ENCODE measurements at regions not wholly inside any gene's neighbourhood (a gene's known extent, or its start where the extent isn't known, plus 50 kb on each side); places are given as distances from the start of the nearest gene placed in this dataset.

GRCh38 chr5:98982880-98983279, 54.1 kb upstream of the CHD1 start:
- Histone ChIP-seq H2AFZ (ENCODE audit: low read length) (no peak overlapping the region), H3K18ac (ENCODE audit: insufficient read length, low read depth, low read length) (no peak overlapping the region), H3K4me2 (ENCODE audit: insufficient read depth, insufficient read length, low read length) (no peak overlapping the region), H3K79me1 (ENCODE audit: insufficient read depth, low read depth, low read length, poor library complexity, severe bottlenecking) (no peaks in the 10 kb centered on the region), H4K91ac (ENCODE audit: insufficient read length, low read depth, low read length) (no peak overlapping the region), H4K5ac (ENCODE audit: insufficient read length, low read depth, low read length) (no peak overlapping the region), H3K56ac (ENCODE audit: insufficient read length, low read depth, low read length) (no peak overlapping the region), H3K9ac (ENCODE audit: extremely low read depth, insufficient read length, low read length) (no peak overlapping the region), H3K4me1 (ENCODE audit: insufficient read depth, low read length) (no peaks in the 10 kb centered on the region), H3K79me2 (ENCODE audit: insufficient read depth, low read length) (no peaks in the 10 kb centered on the region), H2BK20ac (ENCODE audit: low read depth, low read length, poor library complexity, severe bottlenecking) (no peak overlapping the region), H4K8ac (replicated peaks; ENCODE audit: insufficient read length, low read depth, low read length) (no peak overlapping the region), H3T11ph (ENCODE audit: low read length) (no peak overlapping the region), H4K20me1 (ENCODE audit: control insufficient read depth, insufficient read depth, insufficient read length) (no peaks in the 10 kb centered on the region), H2BK120ac (ENCODE audit: low read depth, low read length, poor library complexity, severe bottlenecking) (no peak overlapping the region), H2BK5ac (ENCODE audit: insufficient read length, low read length) (no peak overlapping the region), H2BK12ac (ENCODE audit: insufficient read length, low read depth, low read length) (no peak overlapping the region), H3K27ac (ENCODE audit: insufficient read length, low read depth, low read length) (no peak overlapping the region), H3K9me3 (ENCODE audit: control insufficient read depth, low read depth, low read length) (no peaks in the 10 kb centered on the region), H3K23me2 (ENCODE audit: insufficient read length, low read depth, low read length, poor library complexity, severe bottlenecking) (no peaks in the 10 kb centered on the region), H3K14ac (ENCODE audit: insufficient read depth, low read length) (no peak overlapping the region), H2AK5ac (ENCODE audit: insufficient read length, low read length) (no peak overlapping the region), H3K23ac (ENCODE audit: insufficient read length, low read depth, low read length) (no peak overlapping the region), H3K4ac (ENCODE audit: low read depth, low read length) (no peak overlapping the region), H3K27me3 (ENCODE audit: insufficient read depth, low read length) (no peaks in the 10 kb centered on the region), H2BK15ac (ENCODE audit: low read depth, low read length) (no peak overlapping the region)
- no peak overlapping the region for H3K4me3 Mint-ChIP-seq
- no peak for TF ChIP-seq CTCF (conservative IDR thresholded peaks at IDR 0.05)
- no peaks in the 10 kb centered on the region for H3K4me1 Mint-ChIP-seq
- no peaks in the 10 kb centered on the region for H3K9me3 Mint-ChIP-seq
- DNase-seq = no peak
- H3K27ac Mint-ChIP-seq = no peak overlapping the region
- no peaks in the 10 kb centered on the region for H3K27me3 Mint-ChIP-seq (ENCODE audit: low read depth)
- H3K36me3 Mint-ChIP-seq (ENCODE audit: insufficient read depth in 1 of 3, low read depth in 3 of 3) = no peaks in the 10 kb centered on the region
- WGBS (ENCODE audit: extremely low coverage, insufficient read length, low lambda C conversion rate) = no CpG with 5 or more reads among the region's 3 CpGs
